ENCODE measurements at regions not wholly inside any gene's neighbourhood (a gene's known extent, or its start where the extent isn't known, plus 50 kb on each side); places are given as distances from the start of the nearest gene placed in this dataset.

DNA sequence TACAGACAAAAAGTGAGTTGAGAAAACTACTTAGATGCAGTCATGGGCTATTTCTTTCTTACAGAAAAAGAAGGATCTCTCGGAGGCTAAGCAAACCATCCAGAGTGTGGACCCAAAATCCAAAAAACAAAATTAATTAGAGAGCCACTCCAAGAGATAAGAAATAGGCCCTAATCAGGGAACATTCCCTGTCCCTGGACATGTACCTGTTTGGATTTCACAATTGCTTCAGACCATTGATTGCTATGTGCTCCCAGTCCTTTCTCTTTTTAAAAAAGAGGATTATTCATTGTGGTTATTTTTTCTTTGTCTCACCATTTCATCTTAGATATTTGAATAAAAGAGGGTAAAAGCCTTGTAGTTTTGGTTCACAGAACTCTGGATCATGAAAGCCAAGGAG is 549.9 kb downstream of the ETNK1 start:
- TF ChIP-seq POLR2A (IDR thresholded peaks at IDR 0.05) = no peak
- TF ChIP-seq, protein P1, sequence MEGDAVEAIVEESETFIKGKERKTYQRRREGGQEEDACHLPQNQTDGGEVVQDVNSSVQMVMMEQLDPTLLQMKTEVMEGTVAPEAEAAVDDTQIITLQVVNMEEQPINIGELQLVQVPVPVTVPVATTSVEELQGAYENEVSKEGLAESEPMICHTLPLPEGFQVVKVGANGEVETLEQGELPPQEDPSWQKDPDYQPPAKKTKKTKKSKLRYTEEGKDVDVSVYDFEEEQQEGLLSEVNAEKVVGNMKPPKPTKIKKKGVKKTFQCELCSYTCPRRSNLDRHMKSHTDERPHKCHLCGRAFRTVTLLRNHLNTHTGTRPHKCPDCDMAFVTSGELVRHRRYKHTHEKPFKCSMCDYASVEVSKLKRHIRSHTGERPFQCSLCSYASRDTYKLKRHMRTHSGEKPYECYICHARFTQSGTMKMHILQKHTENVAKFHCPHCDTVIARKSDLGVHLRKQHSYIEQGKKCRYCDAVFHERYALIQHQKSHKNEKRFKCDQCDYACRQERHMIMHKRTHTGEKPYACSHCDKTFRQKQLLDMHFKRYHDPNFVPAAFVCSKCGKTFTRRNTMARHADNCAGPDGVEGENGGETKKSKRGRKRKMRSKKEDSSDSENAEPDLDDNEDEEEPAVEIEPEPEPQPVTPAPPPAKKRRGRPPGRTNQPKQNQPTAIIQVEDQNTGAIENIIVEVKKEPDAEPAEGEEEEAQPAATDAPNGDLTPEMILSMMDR (IDR thresholded peaks at IDR 0.05) = no peak
